ENCODE measurements at regions not wholly inside any gene's neighbourhood (a gene's known extent, or its start where the extent isn't known, plus 50 kb on each side); places are given as distances from the start of the nearest gene placed in this dataset.
A peak's percentile ranks its signal among the peaks of the same experiment; 100 is the strongest.

GRCh38 chr1:87953732-87954344 is 625.2 kb downstream of the LMO4 start:
- peak; percentile 46 for DNase-seq (ENCODE audit: low spot score)

GRCh38 chr1:87955038-87955437 is 626.4 kb downstream of the LMO4 start:
- no peak for DNase-seq (ENCODE audit: low spot score)

- peak; percentile 68 for DNase-seq (ENCODE audit: low spot score)
These were observed 627.4 kb downstream of the LMO4 start for GRCh38 chr1:87956072-87956471.

GRCh38 chr1:87956750-87957149 is 628.1 kb downstream of the LMO4 start:
- no peak for DNase-seq (ENCODE audit: low spot score)

- no peak for DNase-seq (ENCODE audit: low spot score)
These were observed 628.7 kb downstream of the LMO4 start for GRCh38 chr1:87957331-87957730.

- DNase-seq (ENCODE audit: low spot score): no peak
These were observed 629.5 kb downstream of the LMO4 start for GRCh38 chr1:87958201-87958600.

- DNase-seq (ENCODE audit: low spot score): no peak
These were observed 630.0 kb downstream of the LMO4 start for GRCh38 chr1:87958716-87959115.

- DNase-seq (ENCODE audit: low spot score): no peak
These were observed 630.6 kb downstream of the LMO4 start for GRCh38 chr1:87959236-87959635.

- no peak for DNase-seq (ENCODE audit: low spot score)
These were observed 633.3 kb downstream of the LMO4 start for GRCh38 chr1:87961992-87962391.

GRCh38 chr1:87963556-87963955 is 634.9 kb downstream of the LMO4 start:
- DNase-seq (ENCODE audit: low spot score): no peak

- DNase-seq (ENCODE audit: low spot score): no peak
These were observed 636.5 kb downstream of the LMO4 start for GRCh38 chr1:87965193-87965592.

GRCh38 chr1:87968197-87968955 is 639.7 kb downstream of the LMO4 start:
- DNase-seq (ENCODE audit: low spot score): peak; percentile 6

GRCh38 chr1:87969040-87969439 is 640.4 kb downstream of the LMO4 start:
- no peak for DNase-seq (ENCODE audit: low spot score)

GRCh38 chr1:87972811-87973210 is 644.1 kb downstream of the LMO4 start:
- DNase-seq (ENCODE audit: low spot score): no peak

- DNase-seq (ENCODE audit: low spot score): no peak
These were observed 645.2 kb downstream of the LMO4 start for GRCh38 chr1:87973896-87974295.

- no peak for DNase-seq (ENCODE audit: low spot score)
These were observed 647.6 kb downstream of the LMO4 start for GRCh38 chr1:87976316-87976715.

GRCh38 chr1:87977145-87977544 is 648.5 kb downstream of the LMO4 start:
- DNase-seq (ENCODE audit: low spot score): no peak

GRCh38 chr1:87979079-87979478 is 650.4 kb downstream of the LMO4 start:
- no peak for DNase-seq (ENCODE audit: low spot score)

- DNase-seq (ENCODE audit: low spot score): no peak
These were observed 651.8 kb downstream of the LMO4 start for GRCh38 chr1:87980494-87980893.

GRCh38 chr1:87981386-87981785 is 652.7 kb downstream of the LMO4 start:
- DNase-seq (ENCODE audit: low spot score): no peak

- DNase-seq (ENCODE audit: low spot score): no peak
These were observed 653.1 kb downstream of the LMO4 start for GRCh38 chr1:87981810-87982209.

- DNase-seq (ENCODE audit: low spot score): no peak
These were observed 655.2 kb downstream of the LMO4 start for GRCh38 chr1:87983841-87984240.

- no peak for DNase-seq (ENCODE audit: low spot score)
These were observed 656.4 kb downstream of the LMO4 start for GRCh38 chr1:87985071-87985470.
